DMS79 (cell line): ENCODE measurements at regions not wholly inside any gene's neighbourhood (a gene's known extent, or its start where the extent isn't known, plus 50 kb on each side); places are given as distances from the start of the nearest gene placed in this dataset.
"Not testable (repeated sequence)": the region's sequence is repeated elsewhere in the genome, so short reads cannot be mapped to it uniquely, and the experiment has no call there.

Experiments
- DNase-seq: peaks from one replicate; lab custom pipeline; 2025; lab: John Stamatoyannopoulos, UW

DNA sequence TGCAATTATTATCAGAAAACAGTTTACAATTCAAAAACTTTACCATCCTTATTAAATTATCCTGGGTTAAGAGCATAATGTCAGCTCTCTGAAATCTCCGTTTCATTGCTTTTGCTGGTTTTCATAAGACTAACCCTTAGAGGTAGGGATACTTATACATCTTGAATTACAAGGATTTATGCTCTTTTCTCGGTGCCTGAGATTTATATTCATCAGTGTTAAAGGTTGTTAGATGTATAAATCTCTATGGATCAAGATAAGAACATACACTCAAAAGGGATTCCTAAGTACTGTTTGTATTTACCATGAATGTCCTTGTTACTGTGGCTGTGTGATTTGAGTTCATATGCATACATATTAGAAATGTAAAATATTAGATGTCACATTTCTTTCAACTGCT, 684.7 kb downstream of the EFNA5 start:
- no peak for DNase-seq

DNA sequence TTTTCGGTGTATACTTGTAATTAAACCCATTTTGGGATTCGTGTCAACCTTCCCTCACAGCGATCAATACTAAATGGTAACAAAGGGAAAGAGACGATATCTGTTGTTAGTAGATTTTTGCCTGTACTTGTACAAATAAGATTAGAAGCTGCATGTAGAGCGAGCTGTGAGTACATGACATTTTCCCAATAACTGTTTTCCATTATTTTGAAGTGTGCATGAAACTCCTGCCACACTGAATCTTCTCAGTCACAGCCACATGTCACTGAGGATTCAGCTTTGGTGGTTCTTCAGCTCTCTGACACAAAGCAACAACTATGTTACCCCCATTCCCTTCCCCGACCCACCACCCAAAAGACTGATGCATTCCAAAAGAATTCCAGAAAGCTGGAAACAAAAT, 685.6 kb downstream of the EFNA5 start:
- no peak for DNase-seq

DNA sequence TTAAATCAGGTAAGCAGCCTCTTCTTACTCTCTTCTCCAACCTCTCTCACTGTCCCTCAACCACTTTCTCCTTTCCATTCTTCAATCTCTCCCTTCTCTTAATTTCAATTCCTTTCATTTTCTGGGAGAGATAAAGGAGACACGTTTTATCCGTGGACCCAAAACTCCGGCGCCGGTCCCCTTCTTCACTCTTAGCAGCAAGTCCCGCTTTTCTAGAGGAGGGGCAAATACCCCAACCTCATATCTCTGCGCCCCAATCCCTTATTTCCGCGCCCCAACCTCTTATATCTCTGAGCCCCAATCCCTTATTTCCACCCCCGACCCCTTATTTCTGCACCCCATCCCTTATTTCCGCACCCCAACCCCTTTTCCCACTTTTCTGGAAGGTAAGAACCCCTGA, 691.6 kb downstream of the EFNA5 start:
- not testable (repeated sequence) for DNase-seq

DNA sequence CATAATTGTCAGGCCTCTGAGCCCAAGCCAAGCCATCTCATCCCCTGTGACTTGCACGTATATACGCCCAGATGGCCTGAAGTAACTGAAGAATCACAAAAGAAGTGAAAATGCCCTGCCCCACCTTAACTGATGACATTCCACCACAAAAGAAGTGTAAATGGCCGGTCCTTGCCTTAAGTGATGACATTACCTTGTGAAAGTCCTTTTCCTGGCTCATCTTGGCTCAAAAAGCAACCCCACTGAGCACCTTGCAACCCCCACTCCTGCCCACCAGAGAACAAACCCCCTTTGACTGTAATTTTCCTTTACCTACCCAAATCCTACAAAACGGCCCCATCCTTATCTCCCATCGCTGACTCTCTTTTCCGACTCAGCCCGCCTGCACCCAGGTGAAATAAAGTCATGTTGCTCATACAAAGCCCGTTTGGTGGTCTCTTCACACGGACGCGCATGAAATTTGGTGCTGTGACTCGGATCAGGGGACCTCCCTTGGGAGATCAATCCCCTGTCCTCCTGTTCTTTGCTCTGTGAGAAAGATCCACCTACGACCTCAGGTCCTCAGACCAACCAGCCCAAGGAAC, 692.1 kb downstream of the EFNA5 start:
- not testable (repeated sequence) for DNase-seq

DNA sequence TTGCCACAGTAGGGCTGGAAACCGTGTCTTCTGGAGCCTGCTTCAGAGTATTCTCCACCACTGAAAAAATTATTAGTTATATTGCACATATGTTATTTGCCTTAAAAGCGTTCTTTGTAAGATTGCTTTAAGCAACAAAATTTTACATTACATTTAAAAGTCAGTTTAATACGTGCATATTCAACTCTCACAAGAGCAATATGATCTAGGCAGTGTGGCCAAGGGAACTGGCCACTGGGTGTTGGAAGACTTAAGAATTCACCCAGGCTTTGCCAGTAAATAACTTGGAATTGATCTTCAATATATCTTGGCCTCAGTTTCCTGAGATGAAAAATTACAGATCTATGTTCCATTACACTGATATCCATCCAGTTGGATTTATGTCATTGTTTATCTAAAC, 694.4 kb downstream of the EFNA5 start:
- no peak for DNase-seq

DNA sequence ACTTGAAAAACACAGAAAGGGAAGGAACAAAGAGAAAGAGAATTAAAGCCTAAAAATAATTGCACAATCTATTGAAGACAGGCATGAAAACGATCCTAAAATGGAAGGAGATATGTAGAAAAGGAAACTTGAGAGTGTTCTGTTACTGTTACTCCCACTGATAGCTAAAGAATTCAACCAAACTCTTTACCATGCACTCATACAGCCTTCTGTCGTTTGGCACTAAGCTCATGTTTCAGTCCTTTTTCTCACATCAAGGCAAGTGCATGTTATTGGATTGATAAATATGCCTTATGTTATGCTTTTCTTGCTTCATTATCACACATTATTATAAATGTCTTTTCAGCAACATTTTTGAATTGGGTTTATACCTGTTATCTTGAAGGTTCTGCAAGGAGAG, 696.5 kb downstream of the EFNA5 start:
- no peak for DNase-seq

DNA sequence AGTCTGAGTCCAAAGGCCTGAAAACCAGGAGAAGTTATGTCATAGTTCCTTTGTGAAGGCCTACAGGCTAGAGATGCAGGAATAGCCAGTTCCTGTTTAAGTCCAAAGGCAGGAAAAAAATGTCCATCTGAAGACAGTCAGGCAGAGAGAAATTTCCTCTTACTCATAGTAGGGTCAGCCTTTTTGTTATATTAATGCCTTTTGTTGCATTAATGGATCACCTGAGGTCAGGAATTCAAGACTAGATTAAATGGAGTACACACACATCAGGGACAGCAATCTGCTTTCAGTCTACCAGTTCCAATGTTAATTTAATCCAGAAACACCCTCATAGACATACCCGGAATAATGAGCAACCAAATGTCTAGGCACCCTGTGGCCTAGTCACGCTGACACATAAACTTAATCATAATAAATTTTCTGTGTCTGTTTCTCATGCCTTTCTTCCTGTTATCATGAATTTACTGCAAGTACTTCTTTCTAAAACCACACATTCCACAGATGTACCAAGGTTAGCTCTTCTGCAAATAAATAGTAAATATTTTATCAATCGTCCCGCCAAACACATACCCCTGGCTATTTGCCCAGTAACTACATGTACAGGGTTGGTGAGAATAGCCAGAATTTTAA, 703.9 kb downstream of the EFNA5 start:
- no peak for DNase-seq

DNA sequence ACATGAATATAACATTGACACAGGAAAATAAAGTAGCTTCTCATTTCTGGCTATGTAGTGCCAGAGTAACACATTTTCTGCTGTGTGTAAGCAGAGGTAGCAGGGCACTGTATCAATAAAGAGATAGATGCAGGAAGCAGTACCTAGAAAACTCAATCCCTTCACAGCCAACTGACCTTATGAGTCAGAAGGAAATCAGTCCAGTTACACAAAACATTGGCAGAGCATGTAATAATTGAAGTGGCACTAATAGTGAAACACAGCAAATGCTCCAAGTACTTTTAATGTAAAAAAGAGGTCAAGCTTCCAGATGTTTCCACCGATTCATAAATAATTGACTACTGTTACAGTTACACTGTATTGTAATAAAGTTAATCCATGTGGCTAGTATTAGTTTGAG, 706.6 kb downstream of the EFNA5 start:
- DNase-seq = no peak

DNA sequence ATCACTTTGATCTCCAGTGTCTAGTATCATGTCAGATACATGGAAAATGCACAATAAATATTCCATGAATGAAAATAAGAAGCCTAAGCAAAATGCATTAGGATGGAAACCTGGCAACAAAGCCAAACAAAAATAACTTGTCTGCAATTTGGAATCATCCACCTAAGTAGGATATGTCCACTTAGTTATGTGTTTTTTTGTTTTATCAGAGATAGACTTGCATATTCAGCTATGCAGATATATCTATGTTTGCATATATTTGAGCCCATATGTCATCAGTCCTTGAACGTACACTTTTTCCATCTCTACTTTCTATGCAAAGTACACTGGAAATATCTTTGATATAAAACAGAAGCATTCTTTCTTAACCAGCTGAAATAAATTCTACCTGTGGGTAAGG, 707.1 kb downstream of the EFNA5 start:
- no peak for DNase-seq

DNA sequence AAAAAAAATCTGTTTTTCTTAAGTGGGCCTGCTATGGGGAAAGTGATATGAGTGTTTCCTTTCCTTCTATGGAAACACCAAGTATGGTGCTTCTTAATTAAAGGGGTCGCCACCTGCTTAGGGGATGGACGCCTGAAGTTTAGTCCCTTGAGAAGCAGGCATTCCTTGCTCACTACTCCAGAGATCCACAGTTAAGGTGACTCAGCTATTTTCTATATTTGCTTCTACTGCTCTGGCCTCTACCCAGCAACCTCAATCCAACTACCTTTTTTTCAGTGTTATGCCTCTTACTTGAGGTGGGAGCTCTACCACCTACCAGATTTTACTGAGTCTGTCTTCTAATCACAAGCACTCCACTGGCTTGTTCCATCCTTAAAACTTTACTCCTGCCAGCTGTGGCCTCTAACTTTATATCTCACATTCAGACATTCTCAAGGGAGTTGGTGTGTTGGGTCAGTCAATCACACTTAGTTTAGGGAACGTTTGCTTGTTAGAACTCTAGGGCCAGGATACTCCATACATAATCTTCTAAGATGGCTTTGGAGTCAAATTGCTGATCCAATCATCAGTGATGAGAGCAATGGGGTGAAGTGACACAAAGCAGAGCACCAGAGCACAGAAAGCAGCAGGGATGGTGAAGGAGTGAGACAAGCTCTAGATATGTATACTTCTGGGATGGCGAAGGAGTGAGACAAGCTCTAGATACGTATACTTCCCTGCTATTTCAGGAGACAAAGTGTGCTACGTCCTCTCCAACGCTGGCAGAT, 708.1 kb downstream of the EFNA5 start:
- no peak for DNase-seq

DNA sequence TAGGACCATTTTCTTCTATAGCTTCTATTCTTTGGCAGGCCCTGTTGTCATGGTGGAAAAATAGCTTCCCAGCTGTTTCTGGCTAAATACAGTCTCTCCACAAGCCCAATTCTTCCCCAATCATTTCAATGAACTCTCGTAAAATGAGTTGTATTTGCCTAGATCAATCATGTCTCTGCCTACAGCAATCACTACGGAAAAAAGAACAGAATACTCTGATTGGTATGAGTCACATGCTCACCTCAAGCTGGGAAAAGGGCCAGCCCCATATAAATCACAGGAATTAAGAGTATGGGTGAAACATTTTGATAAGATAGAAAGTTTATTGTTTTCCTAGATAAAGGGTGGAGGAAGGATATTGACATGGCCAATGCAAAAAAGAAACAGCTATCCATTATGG, 711.4 kb downstream of the EFNA5 start:
- DNase-seq = no peak

DNA sequence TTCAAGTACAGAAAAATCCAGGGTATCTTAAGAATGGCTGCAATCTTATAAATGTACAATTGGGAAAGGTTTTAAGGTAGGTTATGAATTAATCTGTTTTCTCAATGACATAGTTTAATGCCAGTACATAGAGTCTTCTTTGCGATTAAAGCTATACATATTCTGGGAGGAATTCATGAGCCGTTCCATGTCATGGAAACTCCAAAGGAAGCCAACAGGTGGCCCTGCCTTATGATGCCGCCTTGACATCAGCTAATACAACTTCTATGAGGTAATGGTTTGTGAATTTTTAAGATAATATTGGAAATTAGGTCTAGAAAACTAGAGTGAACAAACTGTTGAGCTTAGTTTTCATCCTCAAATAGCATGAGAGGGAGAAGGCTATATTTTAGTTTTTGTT, 713.4 kb downstream of the EFNA5 start:
- DNase-seq = no peak

DNA sequence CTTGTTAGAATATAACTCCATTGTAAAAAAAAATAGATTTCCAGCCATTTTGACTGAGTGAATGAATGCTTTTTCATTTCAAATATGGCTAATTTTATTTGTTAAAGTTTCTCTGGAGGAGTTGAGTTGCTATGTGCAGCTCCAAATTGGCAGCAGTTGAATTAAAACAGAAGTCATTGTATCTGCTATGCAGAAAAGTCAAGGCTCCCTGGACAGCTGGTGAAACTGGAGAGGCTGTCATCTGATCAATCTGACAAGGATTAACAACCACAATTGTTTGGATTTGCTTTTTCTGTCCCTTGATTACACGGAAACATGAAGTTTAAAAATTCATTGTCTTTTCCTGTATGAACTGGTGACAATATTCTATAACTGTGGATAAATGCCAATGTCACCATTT, 713.9 kb downstream of the EFNA5 start:
- no peak for DNase-seq

DNA sequence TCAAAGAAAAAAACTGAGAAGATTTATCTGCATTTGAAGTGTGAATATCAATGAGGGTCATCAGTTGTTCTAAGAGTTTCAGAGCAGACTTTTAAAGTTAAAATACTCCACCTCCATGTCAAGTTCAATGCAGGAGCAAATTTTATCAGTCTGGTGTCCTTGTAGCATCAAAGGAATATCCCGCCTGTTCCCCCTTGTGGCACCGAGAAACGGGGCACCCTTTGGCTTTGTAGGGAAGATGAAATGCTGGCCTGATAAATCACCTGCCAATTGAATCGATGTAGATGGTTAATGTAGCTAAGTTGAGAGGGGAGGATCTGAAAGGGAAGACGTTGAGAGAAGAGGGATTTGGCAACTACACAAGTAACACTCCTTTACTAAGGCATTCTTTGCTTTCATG, 714.5 kb downstream of the EFNA5 start:
- no peak for DNase-seq

DNA sequence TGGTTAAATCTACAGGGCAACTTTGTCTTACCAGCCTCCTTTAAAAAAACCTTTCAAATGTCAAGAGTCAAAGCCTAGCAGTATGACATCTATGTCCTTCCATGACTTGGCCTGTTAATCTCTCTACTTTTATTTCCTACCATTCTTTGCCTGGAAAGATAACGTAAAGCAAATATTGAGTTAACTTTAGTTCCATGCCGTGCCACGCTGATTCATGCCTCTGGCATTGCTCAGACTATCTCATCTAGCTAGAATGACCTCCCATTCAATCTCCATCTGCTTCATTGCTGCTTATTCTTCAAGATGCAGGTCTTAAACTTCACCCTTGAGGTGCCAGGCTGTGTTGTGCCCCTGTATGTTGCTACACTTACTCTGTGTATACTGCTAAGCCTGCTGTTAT, 729.8 kb downstream of the EFNA5 start:
- DNase-seq = no peak

DNA sequence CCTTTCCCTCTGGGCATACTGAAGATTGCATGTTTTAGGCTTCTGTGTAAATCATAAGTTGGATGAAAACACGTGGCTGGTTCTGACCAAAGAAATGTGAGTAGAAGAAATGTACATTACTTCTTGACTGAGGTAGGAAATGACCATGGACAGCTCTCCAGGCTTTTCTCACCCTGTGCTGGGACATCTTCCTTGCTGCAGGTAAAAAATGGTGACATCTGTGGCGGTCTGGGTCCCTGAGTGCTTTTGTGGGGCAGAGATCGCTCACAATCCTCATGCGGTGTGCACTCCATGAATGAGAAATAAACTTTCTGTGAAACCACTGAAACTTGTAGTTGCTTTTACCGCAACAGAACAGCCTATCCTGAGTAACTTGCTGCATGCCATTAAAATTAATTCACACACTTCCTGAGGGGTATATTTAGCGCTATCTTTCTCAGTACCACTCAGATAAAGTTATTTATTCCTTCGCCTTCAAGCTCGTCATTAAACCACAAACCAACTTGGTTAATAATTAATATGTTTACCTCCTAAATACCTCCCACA, 730.4 kb downstream of the EFNA5 start:
- DNase-seq = no peak

DNA sequence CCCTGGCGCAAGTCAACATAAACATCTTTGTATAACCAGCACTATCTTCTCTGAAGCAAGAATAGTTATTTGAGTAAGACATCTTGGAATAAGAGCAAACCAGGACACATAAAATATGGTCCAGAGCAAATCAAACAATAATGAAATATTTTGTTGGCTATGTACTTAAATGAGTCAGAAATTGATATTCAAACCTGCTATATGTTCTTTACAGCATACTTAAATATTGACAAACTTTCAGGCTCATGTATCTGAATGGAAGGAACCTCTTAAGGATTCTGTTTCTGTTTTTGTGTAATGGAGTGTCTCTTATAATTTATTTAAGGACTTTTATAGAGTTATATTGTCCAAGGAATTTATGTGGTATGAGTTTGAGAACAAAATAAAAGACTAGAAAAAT, 747.3 kb downstream of the EFNA5 start:
- DNase-seq = no peak

DNA sequence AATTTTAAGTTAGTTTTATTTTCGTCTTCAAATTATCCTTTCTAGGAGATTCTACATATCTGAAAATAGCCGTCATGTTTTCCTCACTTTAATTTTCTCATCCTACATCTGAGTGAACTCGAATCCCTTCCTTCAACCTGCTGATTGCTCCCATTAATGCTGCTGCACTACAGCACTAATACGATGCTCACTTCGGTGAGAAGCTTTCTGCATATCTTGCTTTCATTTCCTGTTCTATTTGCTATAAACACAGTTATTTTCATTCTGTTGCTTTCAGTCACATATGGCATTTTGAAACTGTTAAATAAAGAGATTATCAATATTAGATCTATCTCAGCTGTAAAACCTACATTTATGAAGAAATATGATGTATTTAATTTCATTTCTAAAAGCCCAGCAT, 749.2 kb downstream of the EFNA5 start:
- DNase-seq = no peak

DNA sequence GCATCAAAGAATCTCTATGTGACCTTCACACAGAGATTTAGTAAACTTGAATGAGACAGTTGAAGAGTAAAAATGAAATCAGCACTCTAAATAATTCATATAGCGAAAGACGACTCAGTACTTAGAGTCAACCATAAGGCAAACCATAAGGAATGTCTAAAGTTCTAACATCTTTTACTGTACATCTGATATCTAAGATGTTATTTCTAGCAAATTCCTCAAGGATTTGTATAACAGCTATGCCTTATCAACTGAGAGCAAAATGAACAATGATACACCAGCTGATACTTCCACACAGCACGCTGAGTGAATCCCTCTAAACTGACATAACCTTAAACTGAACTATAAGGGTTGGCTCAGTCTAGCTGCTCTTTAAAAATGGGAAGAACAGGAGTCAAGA, 760.3 kb downstream of the EFNA5 start:
- DNase-seq = no peak

DNA sequence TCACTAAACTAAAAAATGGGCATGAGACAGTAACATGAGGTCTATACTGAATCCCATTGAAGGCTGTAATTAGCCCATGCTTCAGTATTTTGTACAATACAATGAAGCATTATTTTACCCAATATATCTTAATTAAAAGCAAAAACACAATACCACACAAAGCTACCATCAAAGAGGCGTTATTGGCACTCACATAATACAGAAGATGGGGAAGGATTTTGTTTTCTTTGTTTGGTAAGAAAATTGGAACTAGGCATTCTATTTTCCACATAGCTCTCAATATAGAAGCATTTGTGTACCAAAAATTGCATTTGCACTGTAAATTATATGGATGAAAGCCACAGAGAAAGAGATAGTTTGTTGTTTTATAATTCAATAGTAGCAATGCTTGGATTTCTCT, 761.0 kb downstream of the EFNA5 start:
- no peak for DNase-seq

DNA sequence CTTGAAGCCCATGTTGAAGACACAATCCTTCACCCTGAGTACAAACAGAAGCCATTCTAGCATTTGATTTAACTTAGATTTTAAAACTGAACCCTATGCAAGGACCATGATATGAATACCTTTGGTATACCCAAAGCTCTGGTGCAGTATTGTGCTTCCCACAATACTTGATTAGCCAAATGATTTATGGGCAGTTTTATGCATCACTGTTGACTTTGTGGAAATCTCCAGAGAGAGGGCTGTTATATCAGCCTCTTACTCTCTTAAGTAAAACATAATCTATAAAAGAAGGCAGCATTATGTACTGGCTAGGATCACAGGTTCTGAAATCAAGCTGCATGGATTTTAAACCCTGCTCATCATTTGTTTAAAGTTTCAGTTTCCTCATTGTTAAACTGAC, 762.8 kb downstream of the EFNA5 start:
- DNase-seq = no peak

DNA sequence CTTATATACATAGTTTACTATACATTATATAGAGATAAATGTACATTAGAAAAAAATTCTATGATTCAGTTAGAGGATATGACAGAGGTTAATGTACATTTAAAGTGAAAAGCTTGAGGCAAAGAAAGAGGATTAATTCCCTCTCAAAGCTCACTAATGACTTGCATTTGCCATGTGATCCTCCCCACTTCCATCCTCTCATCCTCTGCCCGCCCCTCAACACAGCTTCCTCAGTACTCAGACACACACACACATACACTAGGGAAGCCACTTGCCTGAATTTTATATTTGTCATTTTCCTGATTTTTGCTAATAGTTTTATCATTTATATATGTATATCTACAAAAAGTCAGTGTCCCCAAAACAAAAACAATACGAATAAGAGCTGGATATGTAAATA, 764.5 kb downstream of the EFNA5 start:
- no peak for DNase-seq

DNA sequence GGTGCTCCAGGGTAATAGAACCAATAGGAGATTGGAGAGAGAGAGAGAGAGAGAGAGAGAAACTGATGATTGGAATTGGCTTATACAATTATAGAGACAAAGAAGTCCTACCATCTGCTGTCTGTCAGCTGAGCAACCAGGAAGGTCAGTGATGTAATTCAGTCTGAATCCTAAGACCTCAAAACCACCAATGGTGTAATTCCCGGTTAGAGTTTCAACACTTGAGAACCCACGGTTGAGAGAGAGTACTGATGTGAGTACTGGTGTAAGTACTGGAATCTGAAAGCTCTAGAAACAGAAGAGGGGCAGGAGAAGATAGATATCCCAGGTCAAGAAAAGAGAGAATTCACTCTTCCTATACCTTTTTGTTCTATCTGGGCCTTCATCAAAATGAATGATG, 775.8 kb downstream of the EFNA5 start:
- no peak for DNase-seq
